Right kidney (tissue), 1 donor: ENCODE measurements at regions not wholly inside any gene's neighbourhood (a gene's known extent, or its start where the extent isn't known, plus 50 kb on each side); places are given as distances from the start of the nearest gene placed in this dataset.

Source experiments
- DNase-seq: peaks from one replicate; pipeline ENCODE4 v3.0.0-alpha.2; 2016

DNA sequence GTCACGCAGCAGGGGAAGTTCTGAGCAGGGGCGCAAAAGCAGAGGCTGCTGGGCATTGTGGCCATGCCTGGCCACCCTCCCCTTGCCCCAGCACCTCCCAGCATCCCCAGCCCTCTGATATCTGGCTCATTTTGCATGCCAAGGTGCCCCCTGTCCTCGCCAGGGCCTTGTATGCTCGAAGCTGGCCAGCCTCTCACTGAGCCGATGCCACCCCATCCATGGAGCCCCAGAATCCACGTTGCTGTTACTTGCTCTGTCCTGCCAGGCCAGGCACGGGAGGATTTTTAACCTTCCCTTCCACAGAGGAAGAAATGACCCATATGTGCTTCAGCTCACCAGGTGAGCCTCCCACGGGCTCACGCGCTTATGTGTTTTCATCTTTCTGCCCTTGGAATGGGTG, 413.4 kb downstream of the BCL11B start:
- no peak for DNase-seq

DNA sequence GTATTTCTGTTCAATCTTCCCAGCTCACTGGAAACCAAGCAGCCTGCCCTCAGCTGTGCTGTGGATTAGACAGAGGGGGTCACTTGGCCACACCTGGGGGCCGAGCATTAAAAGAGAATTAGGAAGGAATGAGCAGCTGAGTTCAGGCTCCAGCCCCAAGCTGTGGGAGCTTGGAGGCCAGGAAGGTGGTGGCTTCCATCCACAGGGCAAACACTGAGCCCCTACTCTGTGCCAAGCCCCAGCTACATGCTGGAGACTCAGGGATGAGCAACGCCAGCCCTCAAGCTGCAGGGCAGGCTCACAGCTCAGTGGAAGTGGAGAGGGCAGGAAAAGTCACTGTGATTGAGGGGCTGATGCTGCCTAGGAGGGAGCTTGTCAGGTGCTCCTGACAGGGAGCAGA, 412.7 kb downstream of the BCL11B start:
- no peak for DNase-seq

DNA sequence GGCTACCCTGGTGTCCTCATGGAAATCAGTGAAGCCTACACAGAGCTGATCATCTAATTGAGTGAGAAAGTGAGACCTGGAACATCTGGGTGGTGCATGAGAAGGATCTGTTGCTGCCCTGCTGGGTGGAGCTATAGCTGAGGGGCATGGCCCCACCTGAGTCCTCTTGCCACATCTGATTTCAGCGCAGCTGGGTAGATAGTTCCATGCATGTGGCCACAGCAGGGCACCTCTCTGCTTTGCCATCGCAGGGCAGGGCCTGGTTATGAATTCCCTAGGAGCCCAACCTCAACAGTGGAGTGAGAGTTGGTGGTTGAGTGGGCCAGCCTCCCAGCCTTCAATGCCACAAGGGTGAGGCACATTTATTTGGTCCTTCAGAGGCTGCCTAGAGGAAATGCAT, 407.8 kb downstream of the BCL11B start:
- DNase-seq: no peak

DNA sequence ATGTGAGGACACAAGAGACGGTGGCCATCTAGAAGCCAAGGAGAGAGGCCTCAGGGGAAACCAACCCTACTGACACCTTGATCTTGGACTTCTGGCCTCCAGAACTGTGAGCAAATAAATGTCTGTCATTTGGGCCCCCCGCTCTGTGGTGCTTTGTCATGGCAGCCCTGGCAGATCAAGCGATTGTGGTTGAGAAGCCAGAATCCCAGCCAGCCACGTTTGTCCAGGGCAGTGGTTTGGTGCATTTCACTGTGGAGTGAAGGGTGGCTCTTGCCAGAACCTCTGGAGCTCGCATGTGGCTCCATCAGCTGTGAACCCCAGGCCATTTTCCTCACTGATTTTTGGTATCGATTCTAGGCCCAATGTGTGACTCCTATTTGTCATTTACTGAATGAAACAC, 404.9 kb downstream of the BCL11B start:
- DNase-seq: no peak

DNA sequence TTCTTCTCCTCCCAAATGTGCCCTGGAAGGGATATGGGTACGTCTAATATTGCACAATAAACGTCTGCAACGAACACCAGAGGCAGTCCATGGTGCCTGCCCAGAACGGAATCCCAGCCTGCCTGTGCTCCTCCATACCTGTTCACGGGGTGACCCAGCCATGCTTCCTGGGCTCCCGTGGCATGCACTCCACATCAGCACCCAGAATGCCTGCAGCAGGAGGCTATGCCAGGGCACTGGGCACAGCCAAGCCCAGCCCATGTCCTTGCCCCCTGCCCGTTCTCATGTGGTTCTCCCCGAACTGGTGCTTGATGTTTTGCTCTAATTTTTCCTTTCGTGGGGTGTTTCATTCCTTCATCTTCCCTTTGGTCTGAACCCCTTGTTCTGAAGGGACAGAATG, 404.3 kb downstream of the BCL11B start:
- no peak for DNase-seq

- DNase-seq: no peak
These were observed 403.1 kb downstream of the BCL11B start for GRCh38 chr14:98868866-98869265.

DNA sequence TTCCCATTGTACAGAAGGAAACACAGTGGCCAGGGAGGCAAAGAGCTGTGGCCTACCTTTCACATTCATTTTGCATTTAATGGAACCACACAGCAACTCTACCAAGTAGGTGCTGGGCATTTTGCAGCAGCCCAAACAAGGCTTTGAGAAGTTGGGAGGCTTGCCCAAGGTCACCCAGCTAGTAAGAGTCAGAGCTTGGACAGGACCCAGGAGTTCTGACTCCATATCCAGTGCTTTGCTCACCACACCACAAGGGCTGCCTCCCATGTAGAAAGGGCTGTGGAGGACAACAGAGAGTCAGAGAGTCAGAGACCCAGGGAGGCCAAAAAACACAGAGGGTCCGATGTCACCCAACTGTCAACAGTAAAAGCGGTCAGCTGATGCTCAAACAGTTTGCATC, 400.2 kb downstream of the BCL11B start:
- DNase-seq: no peak

DNA sequence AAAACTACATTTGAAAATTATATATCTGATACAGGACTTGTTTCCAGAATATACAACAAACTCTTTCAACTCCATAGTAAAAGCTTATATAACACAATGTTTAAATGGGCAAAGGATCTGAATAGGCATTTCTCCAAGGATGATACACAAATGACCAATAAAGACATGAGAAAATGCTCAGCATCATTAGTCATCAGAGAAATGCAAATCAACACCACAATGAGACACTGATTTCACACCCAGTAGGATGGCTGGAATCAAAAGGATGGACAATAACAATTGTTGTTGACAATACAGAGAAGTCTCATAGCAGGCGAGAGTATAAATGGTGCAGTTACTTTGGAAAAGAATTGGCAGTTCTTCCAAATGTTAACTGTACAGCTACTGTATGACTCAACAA, 394.9 kb downstream of the BCL11B start:
- no peak for DNase-seq

- DNase-seq: no peak
These were observed 393.7 kb downstream of the BCL11B start for GRCh38 chr14:98878282-98878681.

- no peak for DNase-seq
These were observed 385.0 kb downstream of the BCL11B start for GRCh38 chr14:98886982-98887381.

GRCh38 chr14:98888281-98888680, 383.7 kb downstream of the BCL11B start:
- no peak for DNase-seq

DNA sequence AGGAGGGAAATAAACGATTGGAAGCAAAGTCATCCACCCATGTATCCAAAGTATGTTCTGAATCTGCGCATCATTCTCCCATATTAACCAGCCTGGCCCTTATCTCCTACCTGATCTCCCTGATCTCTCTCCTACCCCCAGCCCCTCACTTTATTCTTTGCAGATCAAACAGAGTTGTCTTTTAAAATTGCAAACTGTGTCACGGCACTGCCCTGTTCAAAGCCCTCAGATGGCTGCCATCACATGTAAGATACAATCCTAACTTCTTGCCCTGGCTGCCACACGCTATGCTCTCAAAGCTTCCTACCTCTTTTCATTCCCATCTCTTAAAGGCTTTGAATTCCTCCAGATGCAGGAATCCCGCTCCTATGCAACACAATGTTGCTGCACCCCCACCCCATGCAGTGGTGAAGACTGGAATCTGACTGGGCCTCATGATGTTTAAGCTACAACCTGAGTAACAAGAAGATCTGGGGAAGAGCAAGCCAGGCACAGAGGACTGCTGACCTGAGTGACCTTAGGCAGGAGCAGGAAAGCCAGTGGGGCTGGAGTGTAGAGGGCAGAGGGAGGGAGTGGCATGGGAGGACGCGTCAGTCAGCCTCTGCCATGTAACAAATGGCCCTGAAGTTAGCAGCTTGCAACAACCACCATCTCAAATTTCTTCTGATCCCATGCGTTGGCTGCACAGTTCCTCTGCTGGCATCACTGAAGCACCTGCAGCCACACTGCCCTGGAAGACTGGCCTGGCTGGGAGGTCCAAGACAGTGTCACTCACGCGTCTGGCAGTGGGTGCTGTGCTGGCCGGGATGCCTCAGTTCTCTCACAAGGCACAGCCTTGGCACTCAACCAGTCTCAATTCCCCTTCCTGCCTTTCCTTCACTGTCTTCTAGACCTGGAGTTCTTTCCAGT, 382.8 kb downstream of the BCL11B start:
- no peak for DNase-seq

DNA sequence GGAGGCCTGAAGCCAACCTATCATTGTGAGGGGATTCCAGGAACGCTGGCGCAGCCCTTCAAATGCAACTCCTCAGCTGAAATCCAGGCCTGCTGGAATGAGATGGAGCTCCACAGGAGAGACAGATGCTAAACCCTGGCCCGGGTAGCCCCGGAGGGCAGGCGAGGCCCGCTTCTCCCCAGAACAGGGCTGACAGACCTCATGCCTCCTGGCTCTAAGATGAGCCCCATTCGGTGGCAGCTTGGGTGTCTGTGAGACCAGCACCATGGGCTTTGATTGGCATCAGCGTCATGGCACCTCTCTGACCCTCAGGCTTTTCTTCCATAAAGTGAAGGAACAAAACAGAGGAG, 382.2 kb downstream of the BCL11B start:
- no peak for DNase-seq

DNA sequence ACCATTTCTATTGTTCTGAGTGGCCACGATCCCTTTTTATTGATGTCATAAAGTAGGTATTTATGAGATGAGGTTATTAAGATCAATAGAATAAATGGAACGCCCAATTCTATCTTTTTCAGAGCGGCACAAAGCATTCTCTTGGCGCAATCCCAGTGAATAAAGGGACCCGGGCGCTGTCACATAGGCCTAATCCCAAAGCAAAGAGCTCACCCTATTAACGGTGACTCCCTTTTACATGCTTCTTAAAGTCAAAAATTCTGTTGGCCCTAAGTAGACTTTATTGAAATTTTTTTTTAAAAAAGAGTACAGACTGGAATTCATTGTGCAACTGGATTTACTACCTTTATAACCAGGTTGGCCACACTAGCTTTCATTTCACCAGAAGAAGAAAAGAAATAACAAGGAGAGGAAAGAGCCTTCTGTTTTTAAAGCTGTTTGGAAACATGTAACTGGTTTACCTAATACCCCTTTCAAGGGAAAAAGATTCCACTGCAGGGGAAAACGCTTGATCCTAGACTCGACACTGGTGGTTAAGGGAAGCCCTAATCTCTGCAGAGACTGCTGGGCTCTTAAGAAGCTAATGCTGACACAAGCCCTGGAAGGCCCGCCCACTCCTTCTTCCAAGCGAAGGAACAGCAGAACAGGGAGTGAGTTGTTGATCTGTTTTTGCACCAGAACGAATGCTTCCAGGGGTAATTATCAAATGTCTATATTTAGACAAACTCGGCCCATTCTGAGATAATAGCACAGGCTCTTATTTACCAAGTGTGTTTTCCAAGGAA, 381.2 kb downstream of the BCL11B start:
- no peak for DNase-seq

- DNase-seq: no peak
These were observed 378.3 kb downstream of the BCL11B start for GRCh38 chr14:98893675-98894074.

GRCh38 chr14:98894600-98894999, 377.4 kb downstream of the BCL11B start:
- no peak for DNase-seq

DNA sequence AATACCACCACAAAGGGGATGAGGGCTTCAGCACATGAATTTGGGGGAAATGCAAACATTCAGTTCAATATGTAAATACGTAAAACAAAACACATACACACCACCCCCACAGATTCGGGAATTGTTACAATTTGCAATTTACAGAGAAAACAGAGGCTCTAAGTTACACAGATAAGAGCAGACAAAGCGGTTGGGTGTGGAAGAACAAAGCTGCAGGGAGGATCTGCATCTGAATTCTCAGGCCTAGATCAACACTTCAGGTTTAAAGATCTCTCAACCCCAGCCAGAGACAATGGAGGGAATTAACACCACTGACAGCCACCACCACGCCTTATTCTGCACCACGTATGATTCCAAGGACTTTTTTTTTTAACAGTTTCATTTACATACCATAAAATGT, 375.5 kb downstream of the BCL11B start:
- no peak for DNase-seq

- DNase-seq: no peak
These were observed 374.2 kb downstream of the BCL11B start for GRCh38 chr14:98897605-98898309.

- DNase-seq: no peak
These were observed 372.6 kb downstream of the BCL11B start for GRCh38 chr14:98899441-98899840.

DNA sequence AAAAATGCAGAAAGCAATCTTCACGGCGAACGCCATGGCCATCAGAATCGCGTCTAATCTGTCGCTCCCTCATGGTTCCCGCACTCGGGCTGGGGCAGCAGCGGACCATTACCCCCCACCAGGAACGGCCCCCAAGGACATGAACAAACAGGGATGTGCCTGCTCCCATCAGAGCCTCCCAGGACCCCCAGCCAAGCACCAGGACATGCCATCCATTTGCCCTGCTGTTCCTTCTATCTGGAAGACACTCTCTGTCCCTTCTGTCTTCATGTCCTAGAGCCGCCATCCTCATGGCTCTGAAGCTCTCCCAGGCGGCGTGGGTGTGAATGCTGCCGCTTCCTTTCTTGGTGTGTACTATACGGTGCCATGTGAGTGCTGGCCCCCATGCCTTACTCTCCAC, 371.8 kb downstream of the BCL11B start:
- DNase-seq: no peak

DNA sequence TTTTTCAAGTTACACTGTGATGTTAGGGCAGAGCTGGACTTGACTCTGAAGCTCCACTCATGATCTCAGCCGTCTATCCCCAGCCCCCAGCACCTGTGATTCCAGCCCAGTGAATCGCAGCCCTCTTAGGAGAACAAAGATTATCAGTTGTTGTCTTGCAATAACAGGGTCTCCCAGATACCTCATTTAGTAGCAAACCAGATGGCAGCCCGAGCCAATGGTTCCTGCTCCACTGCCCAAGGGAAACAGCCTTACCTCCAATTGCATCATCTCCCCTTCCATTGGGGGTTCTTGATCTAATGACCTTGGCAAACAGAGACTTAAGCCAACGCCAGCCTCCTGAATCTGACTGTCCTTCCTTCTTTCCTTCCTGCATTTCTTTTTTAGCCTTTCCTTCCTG, 371.2 kb downstream of the BCL11B start:
- DNase-seq: no peak

- DNase-seq: no peak
These were observed 370.3 kb downstream of the BCL11B start for GRCh38 chr14:98901511-98902205.

- no peak for DNase-seq
These were observed 368.6 kb downstream of the BCL11B start for GRCh38 chr14:98903371-98903770.
